MV-4-11 (cell line): ENCODE measurements at regions not wholly inside any gene's neighbourhood (a gene's known extent, or its start where the extent isn't known, plus 50 kb on each side); places are given as distances from the start of the nearest gene placed in this dataset.
"Not testable (repeated sequence)": the region's sequence is repeated elsewhere in the genome, so short reads cannot be mapped to it uniquely, and the experiment has no call there.

Experiments used
- DNase-seq: peaks from one replicate; lab custom pipeline; 2025; lab: John Stamatoyannopoulos, UW

GRCh38 chr11:67873223-67873622, 130.7 kb downstream of the UNC93B1 start:
- DNase-seq = not testable (repeated sequence)

- not testable (repeated sequence) for DNase-seq
Observed at GRCh38 chr11:67871168-67871567, 132.7 kb downstream of the UNC93B1 start.

- DNase-seq = not testable (repeated sequence)
Observed at GRCh38 chr11:67862896-67863295, 141.0 kb downstream of the UNC93B1 start.

GRCh38 chr11:67859513-67860161, 144.3 kb downstream of the UNC93B1 start:
- not testable (repeated sequence) for DNase-seq

GRCh38 chr11:67850747-67851146, 153.2 kb downstream of the UNC93B1 start:
- DNase-seq = not testable (repeated sequence)

GRCh38 chr11:67849766-67850165, 154.1 kb downstream of the UNC93B1 start:
- not testable (repeated sequence) for DNase-seq

- not testable (repeated sequence) for DNase-seq
Observed at GRCh38 chr11:67847896-67848875, 155.7 kb downstream of the UNC93B1 start.

- DNase-seq = not testable (repeated sequence)
Observed at GRCh38 chr11:67846303-67846702, 157.6 kb downstream of the UNC93B1 start.

GRCh38 chr11:67845296-67845695, 158.6 kb downstream of the UNC93B1 start:
- not testable (repeated sequence) for DNase-seq

- DNase-seq = not testable (repeated sequence)
Observed at GRCh38 chr11:67840599-67840998, 163.3 kb downstream of the UNC93B1 start.

- DNase-seq = not testable (repeated sequence)
Observed at GRCh38 chr11:67830152-67830551, 155.7 kb upstream of the ALDH3B2 start.

GRCh38 chr11:67826951-67827296, 152.5 kb upstream of the ALDH3B2 start:
- not testable (repeated sequence) for DNase-seq

- DNase-seq = peak; percentile 57
Observed at GRCh38 chr11:67826028-67826950, 151.9 kb upstream of the ALDH3B2 start.

- not testable (repeated sequence) for DNase-seq
Observed at GRCh38 chr11:67824861-67825260, 150.4 kb upstream of the ALDH3B2 start.

GRCh38 chr11:67820081-67820480, 145.7 kb upstream of the ALDH3B2 start:
- DNase-seq = no peak

GRCh38 chr11:67817558-67817957, 143.1 kb upstream of the ALDH3B2 start:
- not testable (repeated sequence) for DNase-seq

- DNase-seq = not testable (repeated sequence)
Observed at GRCh38 chr11:67809301-67809700, 134.9 kb upstream of the ALDH3B2 start.

GRCh38 chr11:67807896-67808295, 133.5 kb upstream of the ALDH3B2 start:
- DNase-seq = not testable (repeated sequence)

- DNase-seq = not testable (repeated sequence)
Observed at GRCh38 chr11:67806728-67807235, 132.4 kb upstream of the ALDH3B2 start.

GRCh38 chr11:67806183-67806582, 131.8 kb upstream of the ALDH3B2 start:
- not testable (repeated sequence) for DNase-seq
